Right ventricle myocardium superior (tissue), 1 donor: ENCODE measurements at regions not wholly inside any gene's neighbourhood (a gene's known extent, or its start where the extent isn't known, plus 50 kb on each side); places are given as distances from the start of the nearest gene placed in this dataset.

Source experiments
- ATAC-seq: fragments of 200-7000 bp; cut with Tn5 transposase; one replicate; pipeline ENCODE4 v1.9.1; 2020; ENCODE audit warnings: mild to moderate bottlenecking; ENCODE audit not compliant: poor library complexity
- DNase-seq: peaks from one replicate; pipeline ENCODE4 v3.0.0-alpha.2; 2020
- intact Hi-C: fragments of 100-400 bp; cut with DNase I; formaldehyde crosslinking; loops from one replicate; pipeline ENCODE4 v1.11.2; 2022
- donor health status: DM: no; HTN: yes; CAD: no; lungs with severe emphysema.

DNA sequence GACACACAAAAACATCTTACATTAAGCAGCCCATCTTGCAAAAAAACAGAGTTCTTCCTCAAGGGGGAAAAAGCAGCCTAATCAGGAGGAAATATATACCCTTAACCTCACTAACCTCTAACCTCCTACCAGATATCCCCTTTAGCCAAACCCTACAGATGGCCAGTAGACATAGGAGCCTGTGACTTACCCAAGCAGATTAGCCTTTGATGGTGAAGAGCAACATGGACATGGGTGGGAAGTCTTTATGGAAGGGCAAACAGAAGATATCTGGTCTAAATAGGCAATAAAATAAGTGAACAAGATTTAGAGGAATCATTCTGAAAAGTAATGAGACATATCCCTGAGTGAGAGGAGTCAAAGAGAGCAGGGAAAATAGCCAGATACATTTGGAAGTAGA lies 119.4 kb upstream of the ARPP21 start:
- ATAC-seq = no peak

DNA sequence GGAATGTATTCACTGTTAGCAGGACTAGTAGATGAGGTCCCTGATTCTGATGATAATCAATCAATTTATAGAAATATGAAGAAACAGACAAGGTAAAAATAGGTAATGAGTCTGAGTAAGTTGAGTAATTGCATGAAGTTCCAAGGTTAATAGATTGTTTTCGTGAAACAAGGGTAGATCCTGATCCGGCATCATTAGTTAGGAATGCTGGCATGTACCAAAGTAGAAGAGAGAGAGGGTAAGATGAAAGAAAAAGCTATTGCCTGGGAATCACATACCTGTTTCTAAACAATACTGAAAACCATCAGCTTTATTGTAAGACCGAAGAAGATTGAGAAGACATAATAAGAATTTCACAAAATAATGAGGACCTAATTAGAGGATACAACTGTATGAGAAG lies 118.1 kb upstream of the ARPP21 start:
- intact Hi-C loops = no loop called here
- ATAC-seq = no peak
- no peak for DNase-seq

More for the DNA sequence above, 119.4 kb upstream of the ARPP21 start:
- no peak for DNase-seq
- intact Hi-C loops = no loop called here

DNA sequence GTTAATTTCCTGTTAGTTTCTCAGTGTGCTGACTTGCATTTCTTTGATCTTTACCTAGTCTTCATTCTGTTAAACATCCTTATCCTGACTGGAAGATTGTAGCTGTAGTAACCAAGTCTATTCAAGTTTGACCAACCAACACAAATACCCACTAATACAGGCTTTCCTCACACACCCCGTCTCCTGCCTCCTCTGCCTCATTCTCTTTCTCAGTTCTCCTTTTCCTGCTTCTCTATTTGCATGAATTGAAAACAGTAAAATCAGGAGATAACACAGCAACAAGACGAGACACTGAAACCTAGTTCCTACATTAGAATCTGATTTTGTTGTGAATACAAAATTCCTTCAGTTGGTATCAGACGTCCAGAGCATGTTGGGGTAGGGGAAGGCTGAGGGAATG lies 116.9 kb upstream of the ARPP21 start:
- intact Hi-C loops = no loop called here
- ATAC-seq (no peak), DNase-seq (no peak)

DNA sequence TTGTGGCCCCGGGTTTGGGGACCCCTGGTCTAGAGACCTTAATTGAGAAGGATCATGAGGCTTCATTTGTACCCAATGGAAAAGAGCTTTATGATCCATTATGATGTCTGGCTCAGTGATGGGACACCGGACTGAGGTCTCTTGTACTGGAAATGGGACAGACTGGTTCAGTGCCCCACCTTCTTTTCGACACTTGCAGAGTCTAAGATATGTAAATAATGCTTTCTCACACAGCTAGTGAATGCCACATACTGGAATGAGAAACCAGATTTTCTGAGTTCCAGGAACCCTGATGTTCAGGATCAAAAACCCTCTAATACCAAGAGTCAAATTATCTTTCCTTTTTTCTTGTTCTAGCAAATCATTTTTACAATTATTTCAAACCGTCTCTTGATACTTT lies 116.3 kb upstream of the ARPP21 start:
- ATAC-seq = no peak
- no peak for DNase-seq
- intact Hi-C loops = no loop called here

GRCh38 chr3:35523838-35524237 lies 115.5 kb upstream of the ARPP21 start:
- DNase-seq (no peak), ATAC-seq (no peak)
- intact Hi-C loops = no loop called here

DNA sequence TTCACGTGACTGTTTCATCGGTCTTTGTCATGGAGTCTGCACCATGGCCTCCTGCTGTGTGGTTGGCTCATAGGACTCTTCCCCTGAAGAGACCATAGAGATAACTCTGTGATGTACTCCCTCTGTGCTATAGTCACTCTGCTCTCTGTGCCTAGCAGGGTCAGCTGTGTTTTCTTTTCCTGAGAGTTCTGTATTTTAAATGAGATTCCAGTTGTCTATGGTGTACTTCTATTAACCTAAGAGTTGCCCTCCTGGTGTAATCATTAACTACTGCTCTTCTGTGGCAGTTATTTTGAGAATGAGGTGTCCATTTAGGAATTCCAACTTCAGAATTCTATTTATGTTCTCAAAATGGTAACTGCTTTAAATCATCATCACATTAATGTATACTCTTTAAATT lies 114.5 kb upstream of the ARPP21 start:
- intact Hi-C loops = no loop called here
- DNase-seq = no peak
- ATAC-seq = no peak

GRCh38 chr3:35528728-35529127 lies 110.6 kb upstream of the ARPP21 start:
- intact Hi-C loops = no loop called here
- no peak for ATAC-seq
- DNase-seq = no peak

DNA sequence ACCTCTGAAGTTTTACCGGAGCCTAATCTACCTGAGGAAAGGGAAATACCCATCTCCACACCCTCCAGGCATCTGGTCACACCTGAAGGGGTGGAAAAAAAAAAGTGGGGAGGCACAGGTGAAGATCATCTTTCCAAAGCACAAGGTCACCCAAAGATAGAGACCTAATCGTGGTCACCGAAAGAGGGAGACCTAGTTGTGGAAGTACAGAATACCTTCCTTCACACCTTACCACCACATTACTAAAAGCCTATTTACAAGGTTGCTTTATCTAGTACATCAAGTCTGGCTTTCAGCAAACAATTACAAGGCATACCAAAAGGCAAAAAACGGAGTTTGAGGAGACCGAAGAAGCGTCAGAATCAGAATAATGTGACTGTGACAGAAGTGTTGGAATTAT lies 110.0 kb upstream of the ARPP21 start:
- no peak for DNase-seq
- no peak for ATAC-seq
- intact Hi-C loops = no loop called here

DNA sequence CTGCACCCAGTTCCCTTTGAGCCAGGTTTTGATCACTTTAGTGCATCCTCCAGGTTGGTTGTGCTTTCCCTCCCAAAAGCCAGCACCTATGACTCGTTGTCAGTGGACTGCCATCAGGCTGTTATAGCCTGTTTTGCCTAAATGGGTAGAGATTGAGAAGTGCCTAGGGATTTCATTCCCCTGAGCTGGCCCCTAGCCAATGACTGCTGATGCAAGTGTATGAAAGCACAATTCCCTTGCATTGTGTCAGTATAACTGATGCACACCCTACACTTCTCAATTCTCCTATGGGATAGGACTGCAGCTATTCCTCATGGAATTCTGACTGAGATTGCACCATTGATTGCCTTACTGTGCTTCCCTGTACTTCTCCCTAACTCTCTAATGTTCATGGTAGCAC lies 102.1 kb upstream of the ARPP21 start:
- ATAC-seq (no peak), DNase-seq (no peak)
- intact Hi-C loops = no loop called here

DNA sequence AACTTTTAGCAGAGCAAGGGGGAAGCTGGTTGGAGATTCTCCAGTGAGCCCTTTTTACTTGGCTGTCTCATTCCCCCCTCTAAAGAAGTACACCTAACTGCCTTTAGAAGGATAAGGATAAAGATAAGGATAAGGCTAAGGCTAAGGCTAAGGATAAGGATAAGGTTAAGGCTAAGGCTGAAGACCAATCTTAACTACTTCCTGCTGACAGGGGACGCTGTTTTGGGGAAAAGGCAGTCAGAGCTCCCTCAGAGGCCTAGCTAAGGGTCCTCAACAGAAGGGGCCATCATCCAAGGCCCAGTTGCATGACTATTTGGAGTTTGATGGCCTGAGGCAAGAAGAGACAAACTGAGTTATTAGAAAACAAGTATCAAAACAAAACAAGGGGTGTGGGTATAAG lies 94.3 kb upstream of the ARPP21 start:
- intact Hi-C loops = no loop called here
- no peak for DNase-seq
- ATAC-seq = no peak

GRCh38 chr3:35549690-35550089 lies 89.6 kb upstream of the ARPP21 start:
- DNase-seq (peak; percentile 40), ATAC-seq (no peak)
- intact Hi-C loops = no loop called here

- DNase-seq (no peak), ATAC-seq (no peak)
- intact Hi-C loops = no loop called here
Observed at GRCh38 chr3:35562141-35562540, 77.2 kb upstream of the ARPP21 start.

- no peak for ATAC-seq
- no peak for DNase-seq
- intact Hi-C loops = no loop called here
Observed at GRCh38 chr3:35565048-35565447, 74.3 kb upstream of the ARPP21 start.
